Testis (tissue), 2 donors: ENCODE measurements at regions not wholly inside any gene's neighbourhood (a gene's known extent, or its start where the extent isn't known, plus 50 kb on each side); places are given as distances from the start of the nearest gene placed in this dataset.

ENCODE experiments used
- POLR2A ChIP-seq: fragments of 450-650 bp; IDR thresholded peaks from one replicate; pipeline ENCODE4 v1.6.1; 2017; ENCODE audit warnings: antibody characterized with exemption, mild to moderate bottlenecking, moderate library complexity
- TF ChIP-seq, protein P1 (sequence below), 3 experiments: fragments of 450-650 bp in 2 of 3; fragments of 200-600 bp in 1 of 3; sonication (generic) in 1 of 3; IDR thresholded peaks; one replicate each; pipeline ENCODE4 v1.5.1; 2016 to 2019; ENCODE audit warnings: antibody characterized with exemption in 3 of 3, mild to moderate bottlenecking in 2 of 3, moderate library complexity in 1 of 3

- TF ChIP-seq, protein P1, sequence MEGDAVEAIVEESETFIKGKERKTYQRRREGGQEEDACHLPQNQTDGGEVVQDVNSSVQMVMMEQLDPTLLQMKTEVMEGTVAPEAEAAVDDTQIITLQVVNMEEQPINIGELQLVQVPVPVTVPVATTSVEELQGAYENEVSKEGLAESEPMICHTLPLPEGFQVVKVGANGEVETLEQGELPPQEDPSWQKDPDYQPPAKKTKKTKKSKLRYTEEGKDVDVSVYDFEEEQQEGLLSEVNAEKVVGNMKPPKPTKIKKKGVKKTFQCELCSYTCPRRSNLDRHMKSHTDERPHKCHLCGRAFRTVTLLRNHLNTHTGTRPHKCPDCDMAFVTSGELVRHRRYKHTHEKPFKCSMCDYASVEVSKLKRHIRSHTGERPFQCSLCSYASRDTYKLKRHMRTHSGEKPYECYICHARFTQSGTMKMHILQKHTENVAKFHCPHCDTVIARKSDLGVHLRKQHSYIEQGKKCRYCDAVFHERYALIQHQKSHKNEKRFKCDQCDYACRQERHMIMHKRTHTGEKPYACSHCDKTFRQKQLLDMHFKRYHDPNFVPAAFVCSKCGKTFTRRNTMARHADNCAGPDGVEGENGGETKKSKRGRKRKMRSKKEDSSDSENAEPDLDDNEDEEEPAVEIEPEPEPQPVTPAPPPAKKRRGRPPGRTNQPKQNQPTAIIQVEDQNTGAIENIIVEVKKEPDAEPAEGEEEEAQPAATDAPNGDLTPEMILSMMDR (IDR thresholded peaks at IDR 0.05): no peak
- no peak for TF ChIP-seq POLR2A
These were observed 244.4 kb upstream of the SLITRK1 start for GRCh38 chr13:84126671-84127171.
